OCI-LY7 (cell line): ENCODE measurements at regions not wholly inside any gene's neighbourhood (a gene's known extent, or its start where the extent isn't known, plus 50 kb on each side); places are given as distances from the start of the nearest gene placed in this dataset.

Experiments
- BruUV-seq: library from RNA; stranded (reverse); fragments of 400-500 nt; replicated peaks from 2 replicates; lab custom pipeline; 2021; lab: Mats Ljungman, UMichigan
- CTCF ChIA-PET: fragments of 300-600 bp; sonication (Branson Sonifier 250); formaldehyde crosslinking; loops from one replicate; lab custom pipeline; 2022; ENCODE audit warnings: antibody characterized with exemption; ENCODE audit not compliant: unreplicated experiment; lab: Charles Lee
- POLR2A ChIA-PET: fragments of 300-600 bp; sonication (Branson Sonifier 250); formaldehyde crosslinking; loops from one replicate; lab custom pipeline; 2022; ENCODE audit warnings: antibody characterized with exemption; lab: Charles Lee
- DNase-seq: peaks from one replicate; pipeline ENCODE4 v3.0.0-alpha.2; 2015; ENCODE audit warnings: low spot score
- H2AFZ ChIP-seq: fragments of 200-600 bp; sonication (generic), shearing (Covaris generic); 2 replicates; pipeline ENCODE4 v1.6.1; 2014; ENCODE audit warnings: mild to moderate bottlenecking, antibody characterized with exemption, low read length, moderate library complexity
- H3K27ac ChIP-seq: fragments of 200-600 bp; sonication (generic); 2 replicates; pipeline ENCODE4 v1.5.1; 2014; ENCODE audit warnings: mixed run types, low read depth, mild to moderate bottlenecking, moderate library complexity, low read length, inconsistent platforms; ENCODE audit not compliant: poor library complexity, severe bottlenecking
- H3K36me3 ChIP-seq: fragments of 200-600 bp; sonication (generic); 2 replicates; pipeline ENCODE4 v1.6.1; 2014; ENCODE audit warnings: mild to moderate bottlenecking, antibody characterized with exemption, low read length, moderate library complexity, mixed read lengths; ENCODE audit not compliant: insufficient read depth
- H3K4me1 ChIP-seq: fragments of 200-600 bp; sonication (generic); 2 replicates; pipeline ENCODE4 v1.5.1; 2014; ENCODE audit warnings: mild to moderate bottlenecking, low read length; ENCODE audit not compliant: insufficient read depth, poor library complexity, severe bottlenecking
- H3K4me2 ChIP-seq: fragments of 200-600 bp; sonication (generic); 2 replicates; pipeline ENCODE4 v1.6.1; 2014; ENCODE audit warnings: mild to moderate bottlenecking, low read length
- H3K4me3 ChIP-seq: fragments of 200-600 bp; sonication (generic); 2 replicates; pipeline ENCODE4 v1.5.1; 2014; ENCODE audit warnings: mild to moderate bottlenecking, low read depth, low read length; ENCODE audit not compliant: poor library complexity, severe bottlenecking
- H3K79me2 ChIP-seq: fragments of 200-600 bp; sonication (generic); 2 replicates; pipeline ENCODE4 v1.6.1; 2016; ENCODE audit warnings: low read depth, mild to moderate bottlenecking, low read length, moderate library complexity, mixed read lengths; ENCODE audit not compliant: insufficient read depth
- H3K9me2 ChIP-seq: fragments of 200-600 bp; sonication (generic); 2 replicates; pipeline ENCODE4 v1.6.1; 2016; ENCODE audit warnings: mild to moderate bottlenecking, low read length, mixed read lengths; ENCODE audit not compliant: insufficient read depth
- H3K9me3 ChIP-seq: fragments of 200-600 bp; sonication (generic); 2 replicates; pipeline ENCODE4 v1.6.1; 2014; ENCODE audit warnings: mild to moderate bottlenecking, mixed run types, low read length, mixed read lengths
- H4K20me1 ChIP-seq: fragments of 200-600 bp; sonication (generic); 2 replicates; pipeline ENCODE4 v1.6.1; 2014; ENCODE audit warnings: mild to moderate bottlenecking, antibody characterized with exemption, low read length, moderate library complexity, mixed read lengths; ENCODE audit not compliant: insufficient read depth
- CTCF ChIP-seq: fragments of 200-600 bp; sonication (generic); conservative IDR thresholded peaks from 2 replicates; pipeline ENCODE4 v1.5.1; 2014; ENCODE audit warnings: mild to moderate bottlenecking, antibody characterized with exemption, low read length, moderate library complexity, mixed read lengths
- EZH2phosphoT487 ChIP-seq: fragments of 200-600 bp; sonication (generic); IDR thresholded peaks from 2 replicates; pipeline ENCODE4 v1.6.1; 2018; ENCODE audit warnings: low read depth, borderline replicate concordance, mild to moderate bottlenecking, mixed run types, antibody characterized with exemption, low read length, moderate library complexity, mixed read lengths
- intact Hi-C: fragments of 100-400 bp; cut with micrococcal nuclease; formaldehyde crosslinking; loops from one replicate; pipeline ENCODE4 v1.10.0; 2022; ENCODE audit not compliant: unreplicated experiment

GRCh38 chr17:51572115-51572514, 311.8 kb downstream of the UTP18 start:
- H3K4me1 ChIP-seq, result no peaks in the 10 kb centered on the region
- ChIA-PET CTCF (no interaction called here), POLR2A (no interaction called here)

More at GRCh38 chr17:51572115-51572514, 311.8 kb downstream of the UTP18 start:
- H3K27ac ChIP-seq, result no peak overlapping the region
- no TSS peak for BruUV-seq
- no peak overlapping the region for H3K4me2 ChIP-seq
- no peak for TF ChIP-seq CTCF
- TF ChIP-seq EZH2phosphoT487, result no peak
- H3K79me2 ChIP-seq, result no peaks in the 10 kb centered on the region
- no peaks in the 10 kb centered on the region for H3K9me2 ChIP-seq
- H2AFZ ChIP-seq, result no peak overlapping the region
- H3K4me3 ChIP-seq, result no peak overlapping the region
- H3K9me3 ChIP-seq, result no peaks in the 10 kb centered on the region
- no peaks in the 10 kb centered on the region for H4K20me1 ChIP-seq
- H3K36me3 ChIP-seq, result no peaks in the 10 kb centered on the region
- intact Hi-C loops, result no loop called here
- no peak for DNase-seq
